ENCODE measurements at regions not wholly inside any gene's neighbourhood (a gene's known extent, or its start where the extent isn't known, plus 50 kb on each side); places are given as distances from the start of the nearest gene placed in this dataset.

DNA sequence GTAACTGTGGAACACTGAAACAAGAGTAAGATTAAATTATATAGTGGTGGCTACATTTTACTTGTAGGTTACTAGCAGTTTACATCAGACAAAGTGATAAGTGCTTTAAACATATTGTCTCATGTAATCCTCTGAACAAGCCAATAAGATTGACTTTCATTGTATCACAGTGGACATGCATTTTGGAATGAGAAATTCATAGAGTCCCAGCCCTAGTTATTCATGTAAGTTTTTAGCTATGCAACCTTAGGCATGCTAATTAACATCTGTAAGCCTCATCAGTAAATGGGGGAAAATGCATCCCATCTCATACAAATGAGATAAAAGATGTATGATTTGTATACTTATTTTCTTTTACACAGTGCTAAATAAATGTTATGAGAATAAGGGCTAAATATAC, 1038.1 kb upstream of the ADGRL4 start:
- no peak for TF ChIP-seq CTCF (IDR thresholded peaks at IDR 0.05)
- no peak for TF ChIP-seq POLR2A (IDR thresholded peaks at IDR 0.05)
- no peak for TF ChIP-seq POLR2AphosphoS5 (IDR thresholded peaks at IDR 0.05)

Measured in breast epithelium (tissue), 3 donors.